ENCODE measurements at regions not wholly inside any gene's neighbourhood (a gene's known extent, or its start where the extent isn't known, plus 50 kb on each side); places are given as distances from the start of the nearest gene placed in this dataset.

GRCh38 chr12:19970116-19970515 is 398.2 kb upstream of the PDE3A start:
- no peak for TF ChIP-seq CTCF (IDR thresholded peaks at IDR 0.05)
- H3K4me1 ChIP-seq, result peaks cover 0 to 73% (median 15%) of the 10 kb centered on the region in 4 donors
- peak overlapping the region; percentile 36 to 72 for H3K27ac ChIP-seq
- intact Hi-C loops (cut with DNase I; ENCODE audit: low total_unique reads), result no loop called here
- no peak overlapping the region for H3K4me3 ChIP-seq
- DNase-seq, result no peak
- no peaks in the 10 kb centered on the region for H3K9me3 ChIP-seq
- no peaks in the 10 kb centered on the region for H3K36me3 ChIP-seq
- H3K27me3 ChIP-seq, result no peaks in the 10 kb centered on the region

- peak overlapping the region; percentile 25 to 72 for H3K27ac ChIP-seq
- H3K27me3 ChIP-seq, result no peaks in the 10 kb centered on the region
These were observed 397.5 kb upstream of the PDE3A start for GRCh38 chr12:19970821-19971220.

GRCh38 chr12:19971361-19972280 is 396.7 kb upstream of the PDE3A start:
- H3K36me3 ChIP-seq, result no peaks in the 10 kb centered on the region
- intact Hi-C loops (cut with DNase I; ENCODE audit: low total_unique reads), result no loop called here
- H3K9me3 ChIP-seq, result no peaks in the 10 kb centered on the region
- no peaks in the 10 kb centered on the region for H3K27me3 ChIP-seq
- peaks cover 0 to 66% (median 15%) of the 10 kb centered on the region in 4 donors for H3K4me1 ChIP-seq
- TF ChIP-seq CTCF (IDR thresholded peaks at IDR 0.05), result no peak
- DNase-seq, result no peak
- no peak overlapping the region for H3K4me3 ChIP-seq
- peak overlapping the region; percentile 25 to 72 for H3K27ac ChIP-seq

More at GRCh38 chr12:19970821-19971220, 397.5 kb upstream of the PDE3A start:
- intact Hi-C loops (cut with DNase I; ENCODE audit: low total_unique reads), result no loop called here
- H3K36me3 ChIP-seq, result no peaks in the 10 kb centered on the region
- peaks cover 0 to 66% (median 15%) of the 10 kb centered on the region in 4 donors for H3K4me1 ChIP-seq
- H3K9me3 ChIP-seq, result no peaks in the 10 kb centered on the region
- DNase-seq, result no peak
- TF ChIP-seq CTCF (IDR thresholded peaks at IDR 0.05), result no peak
- no peak overlapping the region for H3K4me3 ChIP-seq

GRCh38 chr12:19972325-19973288 is 395.7 kb upstream of the PDE3A start:
- TF ChIP-seq CTCF (IDR thresholded peaks at IDR 0.05), result no peak

GRCh38 chr12:19978193-19978592 is 390.1 kb upstream of the PDE3A start:
- intact Hi-C loops (cut with DNase I; ENCODE audit: low total_unique reads), result no loop called here
- no peak for DNase-seq
- no peak overlapping the region for H3K4me3 ChIP-seq
- no peaks in the 10 kb centered on the region for H3K36me3 ChIP-seq
- H3K4me1 ChIP-seq, result peaks cover 0 to 9% (median 2%) of the 10 kb centered on the region in 4 donors
- H3K27ac ChIP-seq, result no peak overlapping the region
- no peaks in the 10 kb centered on the region for H3K9me3 ChIP-seq
- no peaks in the 10 kb centered on the region for H3K27me3 ChIP-seq
- no peak for TF ChIP-seq CTCF (IDR thresholded peaks at IDR 0.05)

More at GRCh38 chr12:19972325-19973288, 395.7 kb upstream of the PDE3A start:
- Histone ChIP-seq H3K36me3 (no peaks in the 10 kb centered on the region), H3K9me3 (no peaks in the 10 kb centered on the region), H3K4me1 (peaks cover 0 to 58% (median 10%) of the 10 kb centered on the region in 4 donors), H3K27me3 (no peaks in the 10 kb centered on the region), H3K27ac (peak overlapping the region; percentile 37 to 72), H3K4me3 (no peak overlapping the region)
- DNase-seq, result no peak
- intact Hi-C loops (cut with DNase I; ENCODE audit: low total_unique reads), result no loop called here
